ENCODE measurements at regions not wholly inside any gene's neighbourhood (a gene's known extent, or its start where the extent isn't known, plus 50 kb on each side); places are given as distances from the start of the nearest gene placed in this dataset.

- no peak for TF ChIP-seq CTCF (conservative IDR thresholded peaks at IDR 0.05; ENCODE audit: low read depth in 2 of 2)
- TF ChIP-seq REST (IDR thresholded peaks at IDR 0.05; ENCODE audit: unreplicated experiment) = no peak
- TF ChIP-seq JUNB (IDR thresholded peaks at IDR 0.05; ENCODE audit: unreplicated experiment) = no peak
- TF ChIP-seq POLR2AphosphoS5 (IDR thresholded peaks at IDR 0.05; ENCODE audit: low read depth) = no peak
- TF ChIP-seq EZH2phosphoT487 (IDR thresholded peaks at IDR 0.05; ENCODE audit: unreplicated experiment) = no peak
- TF ChIP-seq CREB1 (CRISPR knock-in tag; IDR thresholded peaks at IDR 0.05; ENCODE audit: low read depth) = no peak
- TF ChIP-seq EZH2 (IDR thresholded peaks at IDR 0.05; ENCODE audit: low read depth, unreplicated experiment) = no peak
- TF ChIP-seq STAT1 (IDR thresholded peaks at IDR 0.05; ENCODE audit: unreplicated experiment) = no peak
These were observed 459.7 kb upstream of the SEMA3A start for GRCh38 chr7:84654273-84654672.

Measured in GM23338 (cell line).